AG04449 (cell line): ENCODE measurements at regions not wholly inside any gene's neighbourhood (a gene's known extent, or its start where the extent isn't known, plus 50 kb on each side); places are given as distances from the start of the nearest gene placed in this dataset.

Experiments
- CTCF ChIA-PET: fragments of 350-600 bp; formaldehyde crosslinking; extraction: SDS; loops from one replicate; lab custom pipeline; 2021; ENCODE audit warnings: antibody characterized with exemption; lab: Yijun Ruan, JAX
- POLR2A ChIA-PET: fragments of 400-600, 350-600 bp; formaldehyde crosslinking; extraction: SDS; loops from one replicate; lab custom pipeline; 2020; ENCODE audit warnings: antibody characterized with exemption, inconsistent platforms; lab: Yijun Ruan, JAX
- DNase-seq: peaks from one replicate; pipeline ENCODE4 v3.0.0-alpha.2; 2010; ENCODE audit warnings: low read depth, low spot score
- H3K4me3 ChIP-seq: 2 replicates; pipeline ENCODE4 v1.5.1; 2011; ENCODE audit warnings: low read depth, mild to moderate bottlenecking, control low read depth, low read length
- TF ChIP-seq, protein P1 (sequence below): IDR thresholded peaks from one replicate; pipeline ENCODE4 v1.5.1; 2011; ENCODE audit warnings: mild to moderate bottlenecking, moderate library complexity, low read length, control low read depth, inconsistent platforms; ENCODE audit not compliant: insufficient read depth; ENCODE audit errors: missing control alignments

DNA sequence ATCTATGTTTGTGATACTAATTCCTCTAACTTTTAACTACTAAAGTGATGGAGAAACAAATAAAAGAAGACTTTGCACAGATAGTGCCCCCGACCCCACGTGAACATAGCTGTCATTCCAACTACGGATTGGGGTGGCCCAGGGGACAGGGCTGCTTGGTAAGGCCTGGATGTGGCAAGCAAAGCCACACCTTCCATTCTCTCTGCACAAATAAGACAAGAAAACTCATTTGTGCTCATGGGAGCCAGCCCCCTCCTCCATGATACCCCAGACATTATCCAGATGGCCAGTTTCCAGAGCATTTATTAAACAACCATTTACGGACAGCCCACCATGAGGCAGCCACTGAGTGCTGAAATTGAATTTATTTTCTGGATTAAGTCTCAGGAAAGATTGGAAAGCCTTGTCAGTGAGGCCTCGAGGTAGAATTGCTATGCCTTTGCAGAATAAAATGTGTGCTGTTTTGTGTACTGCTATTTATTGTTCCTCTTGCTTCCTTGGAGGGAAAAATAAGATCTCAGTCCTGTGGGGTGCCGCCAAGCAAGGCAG, 151.2 kb downstream of the UNC5CL start:
- POLR2A ChIA-PET: interaction anchor here (0.6 kb wide), 1 partner anchor 18 kb away, joined by 4 read pairs; no protein-coding TSS in a partner anchor
- H3K4me3 ChIP-seq: no peak overlapping the region
- DNase-seq: no peak
- TF ChIP-seq, protein P1, sequence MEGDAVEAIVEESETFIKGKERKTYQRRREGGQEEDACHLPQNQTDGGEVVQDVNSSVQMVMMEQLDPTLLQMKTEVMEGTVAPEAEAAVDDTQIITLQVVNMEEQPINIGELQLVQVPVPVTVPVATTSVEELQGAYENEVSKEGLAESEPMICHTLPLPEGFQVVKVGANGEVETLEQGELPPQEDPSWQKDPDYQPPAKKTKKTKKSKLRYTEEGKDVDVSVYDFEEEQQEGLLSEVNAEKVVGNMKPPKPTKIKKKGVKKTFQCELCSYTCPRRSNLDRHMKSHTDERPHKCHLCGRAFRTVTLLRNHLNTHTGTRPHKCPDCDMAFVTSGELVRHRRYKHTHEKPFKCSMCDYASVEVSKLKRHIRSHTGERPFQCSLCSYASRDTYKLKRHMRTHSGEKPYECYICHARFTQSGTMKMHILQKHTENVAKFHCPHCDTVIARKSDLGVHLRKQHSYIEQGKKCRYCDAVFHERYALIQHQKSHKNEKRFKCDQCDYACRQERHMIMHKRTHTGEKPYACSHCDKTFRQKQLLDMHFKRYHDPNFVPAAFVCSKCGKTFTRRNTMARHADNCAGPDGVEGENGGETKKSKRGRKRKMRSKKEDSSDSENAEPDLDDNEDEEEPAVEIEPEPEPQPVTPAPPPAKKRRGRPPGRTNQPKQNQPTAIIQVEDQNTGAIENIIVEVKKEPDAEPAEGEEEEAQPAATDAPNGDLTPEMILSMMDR: no peak
- CTCF ChIA-PET: interaction anchor here (1.6 to 17.3 kb wide), 4 partner anchors 10 to 151 kb away, joined by 4 to 389 read pairs (median 4); partner anchors contain the start of gene UNC5CL

DNA sequence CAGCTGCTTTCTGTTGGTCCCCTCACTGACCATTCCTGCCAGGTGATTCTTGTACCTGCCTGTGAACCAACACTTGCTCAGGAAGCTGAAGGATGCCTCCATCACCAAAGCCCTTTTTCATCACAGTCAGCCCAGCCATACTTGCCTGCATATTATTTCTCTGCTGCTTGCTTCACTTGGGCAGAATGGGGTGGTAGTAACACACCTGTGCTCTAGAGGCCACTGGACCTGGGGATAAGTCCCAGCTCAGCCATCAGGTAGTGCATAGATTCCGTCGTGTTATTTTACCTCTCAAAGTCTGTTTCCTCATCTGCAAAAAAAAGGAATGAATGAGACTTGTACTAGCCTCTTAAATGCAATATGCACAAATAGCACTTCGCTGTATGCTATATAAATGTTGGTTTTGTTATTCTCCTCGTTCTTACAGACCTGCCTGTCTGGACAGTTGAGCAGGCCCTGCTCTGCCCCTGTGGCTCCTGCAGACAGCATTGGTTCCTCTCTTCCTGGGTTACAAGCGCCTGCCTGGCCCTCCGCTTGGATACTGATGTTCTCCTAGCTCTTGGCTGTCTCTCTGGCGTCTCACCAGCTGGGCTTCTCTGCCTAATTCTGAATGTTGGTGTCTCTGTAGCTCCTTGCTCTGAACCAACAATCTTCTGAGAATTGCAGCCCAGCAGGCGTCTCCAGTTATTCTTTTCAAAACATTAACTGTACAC, 151.8 kb downstream of the UNC5CL start:
- CTCF ChIA-PET: interaction anchor here (1.0 to 17.3 kb wide), 4 partner anchors 137 to 182 kb away, joined by 3 to 389 read pairs (median 4); partner anchors contain the start of gene UNC5CL

DNA sequence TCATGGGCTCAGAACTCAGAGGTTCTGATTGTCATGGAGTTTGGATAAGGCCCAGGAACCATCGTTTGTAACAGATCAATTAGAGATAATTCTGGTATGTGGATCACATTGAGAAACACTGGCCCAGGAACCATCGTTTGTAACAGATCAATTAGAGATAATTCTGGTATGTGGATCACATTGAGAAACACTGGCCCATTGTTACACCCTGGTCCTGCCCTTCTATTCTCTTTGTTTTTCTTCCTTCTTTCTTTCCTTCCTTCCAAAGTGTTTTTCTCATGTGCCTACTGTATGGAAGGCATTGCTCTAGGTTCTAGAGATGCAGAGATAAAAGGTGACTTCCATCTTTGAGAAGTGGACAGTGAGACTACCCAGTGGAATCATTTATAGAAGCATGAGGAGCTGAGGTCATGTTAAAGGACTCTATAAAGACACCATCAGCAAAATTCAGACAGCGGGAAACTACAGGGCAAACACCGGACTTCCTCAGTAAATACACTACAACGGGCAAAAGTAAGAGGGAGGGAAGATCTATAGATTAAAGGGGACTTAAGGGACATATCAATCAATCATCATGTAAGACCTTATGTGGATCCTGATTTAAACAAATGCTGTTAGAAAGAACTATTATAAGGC, 153.8 kb downstream of the UNC5CL start:
- H3K4me3 ChIP-seq: no peak overlapping the region
- TF ChIP-seq, protein P1: no peak
- CTCF ChIA-PET: interaction anchor here (17.3 kb wide), 1 partner anchor 139 kb away, joined by 389 read pairs; no protein-coding TSS in a partner anchor
- POLR2A ChIA-PET: no interaction called here
- DNase-seq: no peak

More for the DNA sequence above, 151.8 kb downstream of the UNC5CL start:
- no peak for DNase-seq
- POLR2A ChIA-PET: no interaction called here
- TF ChIP-seq, protein P1: no peak
- H3K4me3 ChIP-seq: no peak overlapping the region

DNA sequence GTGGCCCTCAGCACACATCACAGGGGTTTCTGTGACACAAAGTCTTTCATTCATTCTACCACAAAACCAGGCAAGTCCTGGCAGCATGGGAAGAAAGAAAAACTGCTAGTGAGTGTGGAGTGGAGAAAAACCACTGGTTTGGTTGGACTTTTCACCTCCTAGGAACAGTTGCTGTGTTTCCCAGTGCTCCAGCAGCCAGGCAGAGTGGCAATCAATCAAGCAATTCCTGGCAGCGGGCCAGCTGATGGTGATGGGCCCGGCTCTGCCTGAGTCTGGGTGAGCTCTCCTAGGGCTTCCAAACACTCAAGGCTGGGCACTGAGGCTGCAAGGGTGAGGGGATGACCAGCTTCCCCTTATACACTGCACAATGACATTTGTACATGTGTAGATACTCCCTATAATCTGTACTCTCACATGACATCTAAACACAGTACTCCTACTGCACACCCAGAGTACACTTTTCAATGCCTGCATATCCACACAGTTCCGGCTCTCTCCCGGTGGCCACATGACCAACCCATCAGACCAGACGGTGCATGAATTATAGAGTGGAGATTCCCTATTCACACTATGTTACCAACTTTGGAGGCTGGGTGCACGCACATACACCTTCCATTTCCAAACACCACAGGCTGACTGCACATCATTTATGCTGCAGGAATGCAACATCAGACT, 156.6 kb downstream of the UNC5CL start:
- ChIA-PET CTCF (interaction anchor here (0.8 to 2.4 kb wide), 2 partner anchors 12 to 16 kb away, joined by 3 to 13 read pairs; no protein-coding TSS in a partner anchor), POLR2A (no interaction called here)
- H3K4me3 ChIP-seq: no peak overlapping the region
- TF ChIP-seq, protein P1: no peak
- DNase-seq: no peak

DNA sequence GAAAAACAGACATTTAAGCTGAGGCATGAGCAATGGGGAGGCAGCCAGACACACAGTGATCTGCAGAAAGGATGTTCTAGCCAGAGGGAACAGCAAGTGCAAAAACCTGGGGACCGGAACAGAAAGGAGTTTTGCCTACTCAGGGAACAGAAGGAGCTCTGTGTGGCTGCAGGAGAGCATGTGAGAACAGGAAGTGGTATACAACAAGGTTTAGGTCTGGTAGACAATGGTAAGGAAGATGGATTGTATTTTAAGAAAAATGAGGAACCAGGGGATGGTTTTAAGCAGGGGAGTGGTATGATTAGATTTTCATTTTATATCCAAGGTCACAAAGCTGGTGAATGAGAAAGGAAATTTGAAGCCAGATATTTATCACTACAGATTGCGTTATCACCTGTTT, 157.5 kb downstream of the UNC5CL start:
- ChIA-PET POLR2A (no interaction called here), CTCF (interaction anchor here (1.7 to 2.4 kb wide), 2 partner anchors 13 to 147 kb away, joined by 9 to 13 read pairs; no protein-coding TSS in a partner anchor)
- no peak overlapping the region for H3K4me3 ChIP-seq
- no peak for DNase-seq
- TF ChIP-seq, protein P1: no peak
